ENCODE measurements at regions not wholly inside any gene's neighbourhood (a gene's known extent, or its start where the extent isn't known, plus 50 kb on each side); places are given as distances from the start of the nearest gene placed in this dataset.
"Not testable (repeated sequence)": the region's sequence is repeated elsewhere in the genome, so short reads cannot be mapped to it uniquely, and the experiment has no call there.

DNA sequence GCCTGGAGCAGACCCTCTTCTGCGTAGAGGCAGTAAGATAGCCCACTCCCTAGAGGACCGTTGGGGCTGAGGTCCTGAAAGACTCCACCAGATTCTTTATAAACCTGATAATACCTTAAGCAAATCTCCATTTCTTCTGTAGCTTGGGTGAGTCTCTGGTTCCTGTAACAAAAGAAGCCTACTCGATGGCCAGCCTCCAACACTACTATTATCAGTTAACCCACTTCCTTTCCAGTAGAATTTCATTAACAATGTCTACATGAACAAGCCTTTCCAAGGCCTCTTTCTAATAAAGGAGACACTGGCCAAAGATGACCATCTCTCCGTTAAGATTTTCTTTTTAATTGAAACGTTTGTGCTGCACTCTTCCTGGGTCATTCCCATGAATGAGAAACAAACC lies 201.7 kb upstream of the KCTD7 start:
- no peak overlapping the region for H3K4me3 ChIP-seq (ENCODE audit: low read length)
- Mint-ChIP-seq H3K9me3 (no peaks in the 10 kb centered on the region), H3K4me1 (no peaks in the 10 kb centered on the region), H3K4me3 (no peak overlapping the region), H3K36me3 (no peaks in the 10 kb centered on the region), H3K27ac (no peak overlapping the region), H3K27me3 (ENCODE audit: low read depth in 2 of 2) (no peaks in the 10 kb centered on the region)
- no peak for DNase-seq
- H3K9me3 ChIP-seq (ENCODE audit: control insufficient read depth, insufficient read depth, low read length): no peaks in the 10 kb centered on the region
- WGBS (ENCODE audit: insufficient coverage): 90% methylated on average over 5 of the region's 5 CpGs
- H3K4me1 ChIP-seq (ENCODE audit: control insufficient read depth, insufficient read depth, low read length): no peaks in the 10 kb centered on the region
- no peak for ATAC-seq
- TF ChIP-seq, protein P1, sequence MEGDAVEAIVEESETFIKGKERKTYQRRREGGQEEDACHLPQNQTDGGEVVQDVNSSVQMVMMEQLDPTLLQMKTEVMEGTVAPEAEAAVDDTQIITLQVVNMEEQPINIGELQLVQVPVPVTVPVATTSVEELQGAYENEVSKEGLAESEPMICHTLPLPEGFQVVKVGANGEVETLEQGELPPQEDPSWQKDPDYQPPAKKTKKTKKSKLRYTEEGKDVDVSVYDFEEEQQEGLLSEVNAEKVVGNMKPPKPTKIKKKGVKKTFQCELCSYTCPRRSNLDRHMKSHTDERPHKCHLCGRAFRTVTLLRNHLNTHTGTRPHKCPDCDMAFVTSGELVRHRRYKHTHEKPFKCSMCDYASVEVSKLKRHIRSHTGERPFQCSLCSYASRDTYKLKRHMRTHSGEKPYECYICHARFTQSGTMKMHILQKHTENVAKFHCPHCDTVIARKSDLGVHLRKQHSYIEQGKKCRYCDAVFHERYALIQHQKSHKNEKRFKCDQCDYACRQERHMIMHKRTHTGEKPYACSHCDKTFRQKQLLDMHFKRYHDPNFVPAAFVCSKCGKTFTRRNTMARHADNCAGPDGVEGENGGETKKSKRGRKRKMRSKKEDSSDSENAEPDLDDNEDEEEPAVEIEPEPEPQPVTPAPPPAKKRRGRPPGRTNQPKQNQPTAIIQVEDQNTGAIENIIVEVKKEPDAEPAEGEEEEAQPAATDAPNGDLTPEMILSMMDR (IDR thresholded peaks at IDR 0.05): no peak
- no peak overlapping the region for H3K27ac ChIP-seq (ENCODE audit: low read length)
- intact Hi-C loops (cut with micrococcal nuclease): no loop called here
- no peaks in the 10 kb centered on the region for H3K36me3 ChIP-seq (ENCODE audit: control insufficient read depth, insufficient read depth, low read length)
- no peaks in the 10 kb centered on the region for H3K27me3 ChIP-seq (ENCODE audit: control insufficient read depth, insufficient read depth, low read length)

DNA sequence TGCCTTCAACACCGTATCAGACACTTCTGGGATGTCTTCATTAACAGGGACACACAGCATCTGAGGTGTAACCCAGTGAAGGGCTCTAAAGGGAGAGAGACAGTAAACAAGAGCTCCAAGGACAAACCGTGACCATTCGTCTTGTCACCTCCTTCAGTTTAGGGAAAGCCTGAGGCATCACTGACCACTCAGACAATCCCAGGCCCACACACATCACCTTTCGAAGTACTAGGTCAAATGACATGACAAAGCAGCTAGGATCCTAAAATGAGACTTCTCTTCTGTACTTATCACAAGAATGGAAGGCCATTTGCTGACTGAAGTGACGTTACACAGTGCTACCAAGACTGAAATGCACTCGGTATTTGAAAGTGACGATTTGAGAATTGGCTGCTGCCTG lies 200.7 kb upstream of the KCTD7 start:
- no peak overlapping the region for H3K4me3 ChIP-seq (ENCODE audit: low read length)
- H3K36me3 ChIP-seq (ENCODE audit: control insufficient read depth, insufficient read depth, low read length): no peaks in the 10 kb centered on the region
- ATAC-seq: no peak
- DNase-seq: no peak
- no peaks in the 10 kb centered on the region for H3K27me3 ChIP-seq (ENCODE audit: control insufficient read depth, insufficient read depth, low read length)
- Mint-ChIP-seq H3K27ac (no peak overlapping the region), H3K36me3 (no peaks in the 10 kb centered on the region), H3K27me3 (ENCODE audit: low read depth in 2 of 2) (no peaks in the 10 kb centered on the region), H3K4me1 (no peaks in the 10 kb centered on the region), H3K9me3 (no peaks in the 10 kb centered on the region), H3K4me3 (no peak overlapping the region)
- 97% methylated on average over 7 of the region's 7 CpGs for WGBS (ENCODE audit: insufficient coverage)
- TF ChIP-seq, protein P1 (IDR thresholded peaks at IDR 0.05): no peak
- H3K27ac ChIP-seq (ENCODE audit: low read length): no peak overlapping the region
- H3K9me3 ChIP-seq (ENCODE audit: control insufficient read depth, insufficient read depth, low read length): no peaks in the 10 kb centered on the region
- intact Hi-C loops (cut with micrococcal nuclease): no loop called here
- H3K4me1 ChIP-seq (ENCODE audit: control insufficient read depth, insufficient read depth, low read length): no peaks in the 10 kb centered on the region

DNA sequence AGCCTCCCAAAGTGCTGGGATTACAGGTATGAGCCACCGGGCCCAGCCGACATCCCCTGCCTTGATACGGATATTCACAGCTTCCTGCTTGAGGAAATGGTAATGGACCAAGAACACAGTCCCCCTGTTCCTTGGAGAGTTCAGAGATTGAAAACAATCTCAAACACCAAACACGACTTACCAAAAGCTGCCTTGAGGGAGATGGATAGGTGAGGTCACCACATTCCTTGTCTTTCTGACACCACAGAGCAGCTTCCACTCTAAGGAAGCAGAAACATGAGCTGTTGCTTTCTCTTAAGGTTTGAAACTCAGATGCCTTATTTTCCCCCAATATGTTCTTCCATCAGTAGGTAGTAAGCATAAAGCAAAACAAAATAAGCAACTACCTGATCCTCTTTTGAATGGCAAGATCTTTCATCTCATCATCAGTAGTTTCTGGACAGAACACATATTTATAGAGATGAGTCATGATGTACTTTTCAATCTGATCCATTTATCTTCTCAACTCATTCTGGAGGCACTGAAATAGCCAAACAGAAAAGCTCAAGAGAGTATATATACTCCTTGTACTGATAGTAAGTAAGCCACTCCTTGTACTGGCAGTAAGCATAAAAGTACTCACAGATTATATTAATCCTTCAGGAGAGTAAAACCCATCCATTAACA lies 199.1 kb upstream of the KCTD7 start:
- TF ChIP-seq, protein P1 (IDR thresholded peaks at IDR 0.05): no peak
- no peaks in the 10 kb centered on the region for H3K4me1 Mint-ChIP-seq

DNA sequence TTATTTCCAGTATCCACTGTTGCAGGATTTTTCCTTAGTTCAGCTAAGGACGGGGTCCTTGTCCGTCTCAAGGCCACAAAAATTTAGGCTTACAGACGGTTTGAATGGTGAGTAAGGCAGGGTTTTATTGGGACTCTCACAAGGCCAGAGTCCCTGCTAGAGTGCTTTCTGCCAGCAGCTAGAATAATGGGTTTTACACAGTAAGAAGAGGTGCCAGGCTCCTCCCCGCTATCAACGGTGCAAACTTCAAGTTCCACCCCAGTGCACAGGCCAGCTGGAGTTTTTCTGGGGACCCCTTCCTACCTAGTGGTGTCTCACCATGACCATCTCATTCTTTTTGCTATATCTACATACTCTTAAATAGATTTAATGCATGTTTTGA lies 198.5 kb upstream of the KCTD7 start:
- no peak overlapping the region for H3K4me3 ChIP-seq (ENCODE audit: low read length)
- H3K36me3 Mint-ChIP-seq: no peaks in the 10 kb centered on the region
- no peaks in the 10 kb centered on the region for H3K27me3 Mint-ChIP-seq (ENCODE audit: low read depth in 2 of 2)
- no peak overlapping the region for H3K4me3 Mint-ChIP-seq
- intact Hi-C loops (cut with micrococcal nuclease): no loop called here
- WGBS (ENCODE audit: insufficient coverage): 94% methylated on average over 5 of the region's 5 CpGs
- no peak for ATAC-seq
- H3K9me3 ChIP-seq (ENCODE audit: control insufficient read depth, insufficient read depth, low read length): no peaks in the 10 kb centered on the region
- H3K9me3 Mint-ChIP-seq: no peaks in the 10 kb centered on the region
- no peak overlapping the region for H3K27ac ChIP-seq (ENCODE audit: low read length)
- H3K4me1 Mint-ChIP-seq: no peaks in the 10 kb centered on the region
- no peak overlapping the region for H3K27ac Mint-ChIP-seq
- TF ChIP-seq, protein P1 (IDR thresholded peaks at IDR 0.05): no peak
- H3K27me3 ChIP-seq (ENCODE audit: control insufficient read depth, insufficient read depth, low read length): no peaks in the 10 kb centered on the region
- H3K4me1 ChIP-seq (ENCODE audit: control insufficient read depth, insufficient read depth, low read length): no peaks in the 10 kb centered on the region
- H3K36me3 ChIP-seq (ENCODE audit: control insufficient read depth, insufficient read depth, low read length): no peaks in the 10 kb centered on the region
- DNase-seq: no peak

More for the DNA sequence above, 199.1 kb upstream of the KCTD7 start:
- Mint-ChIP-seq H3K9me3 (no peaks in the 10 kb centered on the region), H3K27ac (no peak overlapping the region), H3K4me3 (no peak overlapping the region), H3K27me3 (ENCODE audit: low read depth in 2 of 2) (no peaks in the 10 kb centered on the region), H3K36me3 (no peaks in the 10 kb centered on the region)
- Histone ChIP-seq H3K27me3 (ENCODE audit: control insufficient read depth, insufficient read depth, low read length) (no peaks in the 10 kb centered on the region), H3K36me3 (ENCODE audit: control insufficient read depth, insufficient read depth, low read length) (no peaks in the 10 kb centered on the region), H3K9me3 (ENCODE audit: control insufficient read depth, insufficient read depth, low read length) (no peaks in the 10 kb centered on the region), H3K4me3 (ENCODE audit: low read length) (no peak overlapping the region), H3K27ac (ENCODE audit: low read length) (no peak overlapping the region), H3K4me1 (ENCODE audit: control insufficient read depth, insufficient read depth, low read length) (no peaks in the 10 kb centered on the region)
- DNase-seq: no peak
- 98% methylated on average over 3 of the region's 4 CpGs for WGBS (ENCODE audit: insufficient coverage)
- ATAC-seq: no peak
- intact Hi-C loops (cut with micrococcal nuclease): no loop called here

DNA sequence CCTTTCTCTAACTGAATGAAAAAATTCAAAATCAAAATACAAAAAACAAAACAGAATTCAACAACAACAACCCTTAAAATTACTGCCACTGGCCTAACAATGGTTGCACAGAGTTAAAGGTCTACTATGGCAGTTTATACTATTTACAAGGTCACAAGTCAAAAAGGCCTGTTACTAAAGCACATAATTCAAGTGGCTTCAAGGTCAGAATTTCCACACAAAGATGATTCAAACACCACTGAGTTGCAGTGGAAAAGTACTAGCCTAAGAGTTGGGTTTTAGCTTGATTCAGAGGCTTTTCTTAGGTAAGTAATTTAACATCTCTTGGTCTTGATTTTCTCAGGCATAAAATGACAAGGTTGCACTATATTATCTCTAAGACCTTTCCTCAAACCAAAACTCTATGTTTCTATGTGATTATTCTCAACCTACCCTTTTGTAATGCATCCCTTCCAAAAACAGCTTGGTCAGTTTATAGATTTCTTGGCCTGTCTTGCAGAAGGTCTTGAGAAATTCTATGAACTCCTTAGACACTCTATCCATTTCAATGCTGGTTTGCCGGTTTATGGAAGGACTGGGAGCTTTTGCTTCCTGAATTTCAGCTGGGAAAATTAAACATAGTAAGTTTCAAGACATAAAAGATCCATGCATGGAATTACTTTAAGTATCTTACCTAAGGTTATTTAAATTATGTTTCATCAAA lies 189.8 kb upstream of the KCTD7 start:
- WGBS (ENCODE audit: insufficient coverage): no CpG with 5 or more reads among the region's 1 CpG
- DNase-seq; H3K27ac Mint-ChIP-seq; H3K27ac ChIP-seq (ENCODE audit: low read length); H3K9me3 Mint-ChIP-seq; ATAC-seq; H3K36me3 ChIP-seq (ENCODE audit: control insufficient read depth, insufficient read depth, low read length); H3K4me3 ChIP-seq (ENCODE audit: low read length); H3K9me3 ChIP-seq (ENCODE audit: control insufficient read depth, insufficient read depth, low read length); H3K4me1 ChIP-seq (ENCODE audit: control insufficient read depth, insufficient read depth, low read length); H3K27me3 Mint-ChIP-seq (ENCODE audit: low read depth in 2 of 2); H3K27me3 ChIP-seq (ENCODE audit: control insufficient read depth, insufficient read depth, low read length); H3K4me1 Mint-ChIP-seq; intact Hi-C loops (cut with micrococcal nuclease); H3K4me3 Mint-ChIP-seq; H3K36me3 Mint-ChIP-seq: not testable (repeated sequence)
